Dermis blood vessel endothelial cell (primary cell): ENCODE measurements at regions not wholly inside any gene's neighbourhood (a gene's known extent, or its start where the extent isn't known, plus 50 kb on each side); places are given as distances from the start of the nearest gene placed in this dataset.
"Not testable (repeated sequence)": the region's sequence is repeated elsewhere in the genome, so short reads cannot be mapped to it uniquely, and the experiment has no call there.

ENCODE experiments used
- DNase-seq: peaks from one replicate; pipeline ENCODE4 v3.0.0; 2010

GRCh38 chr4:181810711-181811110 is 432.5 kb upstream of the TENM3 start:
- DNase-seq = no peak

- DNase-seq = not testable (repeated sequence)
Observed at GRCh38 chr4:181811550-181811949, 431.7 kb upstream of the TENM3 start.

DNA sequence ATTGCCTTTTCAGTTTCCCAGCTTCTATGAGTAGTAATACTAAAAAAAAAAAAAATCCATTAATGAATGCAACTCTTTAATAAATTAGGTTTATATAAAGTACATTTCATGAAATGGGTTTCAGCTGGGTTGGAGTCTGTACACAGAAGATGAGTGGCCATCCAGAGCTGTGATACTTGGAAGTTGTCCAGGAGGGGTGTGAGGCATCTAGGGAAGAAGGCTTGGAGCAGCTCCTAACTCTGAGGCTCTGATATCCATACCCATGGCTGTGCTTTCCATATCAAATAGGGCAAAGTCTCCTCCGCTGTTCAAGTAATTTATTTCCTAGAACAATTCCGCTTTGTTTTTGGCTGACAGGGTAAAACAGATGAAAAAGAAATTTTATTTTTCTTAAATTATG is 423.3 kb upstream of the TENM3 start:
- no peak for DNase-seq

DNA sequence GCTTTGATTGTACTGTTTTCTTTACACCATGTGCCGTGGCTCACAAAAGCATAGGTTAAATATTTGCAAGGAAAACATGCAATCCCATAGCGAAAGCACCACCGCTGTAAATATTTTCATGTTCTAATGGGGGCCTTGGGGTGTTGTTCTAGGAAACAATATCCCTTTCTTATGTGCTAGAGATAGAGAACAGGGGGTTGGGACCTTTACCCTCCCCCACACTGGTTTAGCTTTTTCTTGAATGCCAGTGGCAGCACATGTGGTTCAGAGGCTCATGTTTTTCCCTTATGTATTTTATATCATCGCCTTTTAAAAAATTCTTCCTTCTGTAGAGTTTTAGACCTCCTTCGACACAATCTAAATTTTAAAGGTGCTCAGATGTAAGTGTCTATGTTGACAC is 422.6 kb upstream of the TENM3 start:
- no peak for DNase-seq

- no peak for DNase-seq
Observed at GRCh38 chr4:181821039-181822004, 421.9 kb upstream of the TENM3 start.

GRCh38 chr4:181822005-181822375 is 421.2 kb upstream of the TENM3 start:
- DNase-seq = no peak

DNA sequence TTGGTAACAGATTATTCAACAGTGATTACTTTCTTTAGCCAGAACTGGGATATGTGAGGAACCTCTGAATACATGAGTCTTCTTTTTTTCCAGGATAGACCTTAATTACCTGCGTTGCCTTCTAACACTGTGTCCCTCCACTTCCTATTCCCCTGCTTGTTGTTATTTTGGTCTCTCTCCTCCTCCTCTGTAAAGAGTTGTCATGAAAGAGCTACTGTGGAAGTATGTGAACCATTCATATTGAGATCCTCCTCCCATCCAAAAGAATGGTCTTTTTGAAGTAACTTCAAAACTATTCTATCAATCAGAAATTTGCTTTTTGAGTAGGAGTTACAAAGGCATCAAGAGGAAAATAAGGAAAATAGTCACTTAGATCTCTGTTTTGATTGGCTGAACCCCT is 420.0 kb upstream of the TENM3 start:
- no peak for DNase-seq

GRCh38 chr4:181823645-181824044 is 419.6 kb upstream of the TENM3 start:
- DNase-seq = no peak

DNA sequence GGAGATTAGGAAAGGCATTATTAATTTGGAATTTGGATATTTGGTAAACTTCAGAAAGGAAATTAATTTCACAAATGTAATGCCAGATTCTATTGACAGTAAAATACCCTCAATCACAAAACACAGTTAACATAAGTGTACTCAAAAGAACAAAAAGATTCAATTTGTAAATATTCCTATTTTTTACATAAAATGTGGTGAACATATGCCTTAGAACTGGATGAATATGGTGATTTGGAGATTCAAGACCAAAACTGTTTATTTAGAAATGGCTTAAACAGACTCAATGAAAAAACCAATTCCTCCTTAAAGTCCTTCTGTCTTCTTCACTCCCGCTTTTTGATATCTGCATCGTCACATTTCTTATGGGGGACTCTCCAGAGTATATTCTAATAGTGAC is 417.6 kb upstream of the TENM3 start:
- DNase-seq = no peak

DNA sequence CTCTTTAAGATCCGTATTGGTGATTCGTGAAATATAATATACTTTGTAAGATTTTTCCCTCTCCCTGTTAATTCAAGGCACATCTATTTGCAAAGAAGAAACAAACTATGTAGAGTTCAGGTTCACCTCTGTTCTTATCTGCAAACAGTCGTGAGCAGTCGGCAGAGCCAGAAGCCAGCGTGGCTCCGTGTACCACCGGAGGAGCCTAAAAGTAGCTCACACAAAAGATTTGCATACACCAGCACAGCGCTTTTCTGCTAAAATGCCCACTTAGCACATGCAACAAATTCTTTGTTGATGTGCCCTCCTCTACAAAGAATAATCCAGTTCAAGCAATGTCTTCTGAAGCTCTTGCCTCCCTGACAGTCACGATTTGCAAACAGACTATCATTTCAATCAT is 416.0 kb upstream of the TENM3 start:
- no peak for DNase-seq

DNA sequence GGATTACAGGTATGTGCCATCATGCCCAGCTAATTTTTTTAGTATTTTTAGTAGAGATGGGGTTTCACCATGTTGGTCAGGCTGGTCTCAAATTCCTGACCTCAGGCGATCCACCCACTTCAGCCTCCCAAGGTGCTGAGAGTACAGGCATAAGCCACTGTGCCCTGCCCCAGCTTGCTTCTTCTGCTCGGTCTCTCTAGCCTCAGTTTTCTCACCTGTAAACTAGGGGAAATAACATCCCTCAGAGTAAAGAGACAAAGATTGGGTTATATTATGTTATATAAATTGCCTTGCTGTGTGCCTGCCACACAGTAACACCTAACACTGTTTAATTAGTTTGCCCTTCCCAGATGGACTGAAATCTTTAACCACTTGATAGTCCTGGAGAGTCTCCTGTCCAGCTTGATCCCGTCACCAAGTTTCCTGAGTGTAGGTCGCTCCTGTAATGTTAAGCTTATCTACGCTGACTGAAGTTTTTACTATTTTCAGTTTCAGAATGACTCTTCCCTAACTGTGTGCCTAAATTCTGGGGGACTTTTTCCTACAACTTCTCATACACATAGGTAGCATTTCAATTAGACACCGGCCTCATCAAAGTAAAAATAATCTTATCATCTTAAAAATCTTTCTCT is 412.7 kb upstream of the TENM3 start:
- DNase-seq = no peak

DNA sequence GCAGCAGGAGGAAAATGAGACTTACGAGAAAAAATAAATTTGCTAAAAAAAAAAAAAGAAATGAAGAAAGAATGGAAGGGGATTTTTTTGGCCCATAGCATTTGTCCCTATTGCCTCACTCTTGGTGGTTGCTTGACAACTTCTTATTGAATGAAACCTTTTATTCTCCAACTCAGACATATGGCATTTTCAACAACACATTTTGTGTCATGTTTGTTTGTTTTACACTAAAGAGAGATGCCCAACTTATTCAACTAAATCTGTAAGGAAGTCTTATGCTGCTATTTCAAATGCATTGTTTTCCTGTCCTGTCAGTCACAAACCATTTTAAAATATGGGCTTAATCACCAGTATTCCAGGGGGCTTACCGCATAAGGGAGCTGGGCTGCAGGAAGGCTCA is 409.1 kb upstream of the TENM3 start:
- no peak for DNase-seq

DNA sequence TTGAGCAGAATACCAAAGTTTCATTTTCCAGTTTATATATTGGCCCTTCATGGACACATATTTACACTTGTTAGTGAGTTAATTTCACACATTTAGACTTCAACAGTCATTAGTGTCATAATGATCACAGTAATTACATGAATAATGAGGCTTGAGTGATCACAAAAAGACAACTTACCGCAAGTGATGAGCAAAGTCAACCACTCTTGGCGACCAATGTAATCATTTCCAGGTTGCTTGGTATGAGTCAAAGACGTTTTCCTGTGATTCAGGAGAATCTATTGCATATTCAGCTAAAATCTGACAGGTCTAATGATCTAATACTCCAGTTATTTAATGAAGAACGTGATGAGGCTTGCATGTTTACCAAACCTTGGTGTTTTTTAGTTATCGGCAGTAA is 407.9 kb upstream of the TENM3 start:
- DNase-seq = no peak

DNA sequence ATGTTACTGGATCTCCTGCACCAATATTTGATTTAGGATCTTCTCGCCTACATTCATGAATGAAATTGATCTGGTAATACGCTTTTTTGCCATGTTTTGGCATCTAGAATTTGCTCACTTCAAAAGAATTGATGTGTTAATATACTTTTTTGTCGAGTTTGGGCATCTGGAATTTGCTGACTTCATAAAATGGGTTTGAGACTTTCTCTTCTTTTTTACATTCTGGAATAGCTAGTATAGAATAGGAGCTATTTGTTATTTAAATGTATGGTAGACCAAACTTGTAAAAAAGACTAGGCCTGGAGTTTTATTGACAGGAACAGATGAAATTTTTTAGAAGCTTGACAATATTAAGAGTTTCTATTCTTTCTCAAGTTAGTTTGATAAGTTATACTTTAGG is 404.9 kb upstream of the TENM3 start:
- DNase-seq = no peak

- DNase-seq = not testable (repeated sequence)
Observed at GRCh38 chr4:181843797-181844196, 399.4 kb upstream of the TENM3 start.

- no peak for DNase-seq
Observed at GRCh38 chr4:181845617-181846016, 397.6 kb upstream of the TENM3 start.

- DNase-seq = no peak
Observed at GRCh38 chr4:181846934-181847333, 396.3 kb upstream of the TENM3 start.

DNA sequence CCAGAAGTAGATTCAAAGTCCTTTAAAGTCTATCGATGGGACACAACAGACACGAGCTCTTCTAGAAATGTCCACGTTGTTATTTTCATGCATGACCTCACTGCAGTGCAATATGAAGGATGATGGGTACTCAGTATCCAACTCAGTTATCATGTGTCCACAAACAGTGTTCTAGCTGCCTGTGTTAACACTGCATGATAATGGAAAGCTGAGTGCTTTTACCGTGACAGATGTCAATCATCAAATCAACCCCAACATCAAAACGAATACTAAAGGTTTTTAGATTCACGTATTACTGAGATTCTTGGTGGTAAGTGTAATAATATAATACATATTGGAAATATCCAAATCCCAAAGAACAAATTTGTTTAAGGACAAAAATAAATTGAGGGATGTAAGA is 394.8 kb upstream of the TENM3 start:
- no peak for DNase-seq

DNA sequence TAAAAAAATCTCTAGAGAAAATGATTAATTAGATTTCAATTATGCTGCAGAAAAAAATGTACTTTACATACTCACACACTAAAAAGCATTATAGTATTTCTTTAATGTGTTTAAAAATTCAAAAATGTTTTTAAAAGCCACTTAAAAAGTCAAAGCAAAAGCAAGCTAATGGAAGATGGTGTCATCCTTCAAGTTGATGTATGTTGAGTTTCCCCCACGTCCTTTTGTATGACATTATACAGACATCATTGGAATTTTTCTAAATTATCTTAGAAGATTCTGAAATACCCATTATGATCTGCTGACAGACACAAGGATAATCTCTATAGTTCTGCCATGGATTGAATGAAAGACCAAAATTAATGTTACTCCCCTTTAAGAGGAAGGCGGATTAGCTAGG is 393.7 kb upstream of the TENM3 start:
- DNase-seq = no peak

- DNase-seq = no peak
Observed at GRCh38 chr4:181853881-181854511, 389.2 kb upstream of the TENM3 start.

GRCh38 chr4:181855307-181855706 is 387.9 kb upstream of the TENM3 start:
- no peak for DNase-seq

GRCh38 chr4:181857471-181857870 is 385.7 kb upstream of the TENM3 start:
- DNase-seq = not testable (repeated sequence)

- no peak for DNase-seq
Observed at GRCh38 chr4:181858741-181859140, 384.5 kb upstream of the TENM3 start.

- DNase-seq = no peak
Observed at GRCh38 chr4:181859439-181859838, 383.8 kb upstream of the TENM3 start.
